Gastrocnemius medialis (tissue), 4 donors: ENCODE measurements at regions not wholly inside any gene's neighbourhood (a gene's known extent, or its start where the extent isn't known, plus 50 kb on each side); places are given as distances from the start of the nearest gene placed in this dataset.

Source experiments
- POLR2A ChIP-seq, 2 donors: fragments of 450-650 bp; IDR thresholded peaks; one replicate each; pipeline ENCODE4 v1.6.1; 2017; ENCODE audit warnings: antibody characterized with exemption in 2 of 2, mild to moderate bottlenecking in 2 of 2, moderate library complexity in 2 of 2
- TF ChIP-seq, protein P1 (sequence below), 5 experiments: fragments of 450-650 bp in 3 of 5; fragments of 200-600 bp in 2 of 5; sonication (generic) in 2 of 5; IDR thresholded peaks in 4 of 5; conservative IDR thresholded peaks in 1 of 5; 1 replicate in 4 of 5; 2 replicates in 1 of 5; pipeline ENCODE4 v1.5.1; 2016 to 2019; ENCODE audit warnings: antibody characterized with exemption in 5 of 5, mild to moderate bottlenecking in 3 of 5, moderate library complexity in 3 of 5

GRCh38 chr16:10253409-10253808 is 71.2 kb upstream of the GRIN2A start:
- TF ChIP-seq, protein P1, sequence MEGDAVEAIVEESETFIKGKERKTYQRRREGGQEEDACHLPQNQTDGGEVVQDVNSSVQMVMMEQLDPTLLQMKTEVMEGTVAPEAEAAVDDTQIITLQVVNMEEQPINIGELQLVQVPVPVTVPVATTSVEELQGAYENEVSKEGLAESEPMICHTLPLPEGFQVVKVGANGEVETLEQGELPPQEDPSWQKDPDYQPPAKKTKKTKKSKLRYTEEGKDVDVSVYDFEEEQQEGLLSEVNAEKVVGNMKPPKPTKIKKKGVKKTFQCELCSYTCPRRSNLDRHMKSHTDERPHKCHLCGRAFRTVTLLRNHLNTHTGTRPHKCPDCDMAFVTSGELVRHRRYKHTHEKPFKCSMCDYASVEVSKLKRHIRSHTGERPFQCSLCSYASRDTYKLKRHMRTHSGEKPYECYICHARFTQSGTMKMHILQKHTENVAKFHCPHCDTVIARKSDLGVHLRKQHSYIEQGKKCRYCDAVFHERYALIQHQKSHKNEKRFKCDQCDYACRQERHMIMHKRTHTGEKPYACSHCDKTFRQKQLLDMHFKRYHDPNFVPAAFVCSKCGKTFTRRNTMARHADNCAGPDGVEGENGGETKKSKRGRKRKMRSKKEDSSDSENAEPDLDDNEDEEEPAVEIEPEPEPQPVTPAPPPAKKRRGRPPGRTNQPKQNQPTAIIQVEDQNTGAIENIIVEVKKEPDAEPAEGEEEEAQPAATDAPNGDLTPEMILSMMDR (IDR thresholded peaks at IDR 0.05 in 4 of 5, conservative IDR thresholded peaks at IDR 0.05 in 1 of 5): no peak
- TF ChIP-seq POLR2A (IDR thresholded peaks at IDR 0.05): no peak
